ENCODE measurements at regions not wholly inside any gene's neighbourhood (a gene's known extent, or its start where the extent isn't known, plus 50 kb on each side); places are given as distances from the start of the nearest gene placed in this dataset.

- no peak overlapping the region for H3K27ac ChIP-seq
- no peak for TF ChIP-seq CTCF (conservative IDR thresholded peaks at IDR 0.05)
Measured at GRCh38 chr20:7348253-7348652, 580.8 kb downstream of the BMP2 start.

DNA sequence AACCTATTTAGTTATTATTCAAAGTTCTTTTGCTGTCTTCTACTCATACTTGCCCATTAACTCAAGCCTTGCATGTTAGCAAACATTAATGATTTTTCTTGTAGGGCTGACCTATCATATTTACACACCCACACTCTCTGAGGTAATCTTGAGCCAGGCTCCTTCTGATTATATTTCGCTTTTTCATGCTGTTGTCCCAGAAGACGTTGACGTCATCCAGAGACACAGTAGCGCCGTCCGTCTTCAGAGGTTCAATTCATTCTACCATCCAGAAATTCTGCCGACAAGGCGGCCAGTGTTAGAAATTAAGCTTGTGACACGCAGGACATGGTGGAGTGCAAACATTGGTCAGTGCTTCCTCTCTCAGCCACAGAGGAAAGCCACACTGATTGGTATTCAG, 584.7 kb downstream of the BMP2 start:
- TF ChIP-seq CTCF (conservative IDR thresholded peaks at IDR 0.05), result no peak

DNA sequence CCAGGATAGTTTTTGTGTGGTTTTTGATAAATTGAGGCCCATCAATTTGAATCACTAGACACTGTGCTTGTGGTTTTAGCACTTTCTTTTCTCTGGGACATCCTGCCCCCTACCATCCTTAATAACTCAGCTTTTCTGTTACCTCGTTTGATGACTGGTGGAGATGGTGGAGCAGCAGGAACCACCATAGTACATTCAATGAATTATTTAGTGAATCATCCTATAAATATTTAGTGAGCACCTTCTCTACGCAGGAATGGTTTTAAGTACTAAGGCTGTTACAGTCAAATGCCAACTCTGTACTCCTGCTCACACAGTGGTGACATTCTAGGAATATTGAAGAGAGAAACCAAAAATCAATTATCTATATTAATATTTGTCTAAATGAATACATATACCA, 585.2 kb downstream of the HAO1 start:
- no peak overlapping the region for H3K27ac ChIP-seq
- no peak for TF ChIP-seq CTCF (conservative IDR thresholded peaks at IDR 0.05)

More for the DNA sequence above, 584.7 kb downstream of the BMP2 start:
- no peak overlapping the region for H3K27ac ChIP-seq

GRCh38 chr20:7358670-7359069, 581.6 kb downstream of the HAO1 start:
- no peak for TF ChIP-seq CTCF (conservative IDR thresholded peaks at IDR 0.05)
- no peak overlapping the region for H3K27ac ChIP-seq

GRCh38 chr20:7359739-7360138, 580.5 kb downstream of the HAO1 start:
- no peak overlapping the region for H3K27ac ChIP-seq
- TF ChIP-seq CTCF (conservative IDR thresholded peaks at IDR 0.05), result no peak

- H3K27ac ChIP-seq, result no peak overlapping the region
- no peak for TF ChIP-seq CTCF (conservative IDR thresholded peaks at IDR 0.05)
Measured at GRCh38 chr20:7361321-7361720, 578.9 kb downstream of the HAO1 start.

DNA sequence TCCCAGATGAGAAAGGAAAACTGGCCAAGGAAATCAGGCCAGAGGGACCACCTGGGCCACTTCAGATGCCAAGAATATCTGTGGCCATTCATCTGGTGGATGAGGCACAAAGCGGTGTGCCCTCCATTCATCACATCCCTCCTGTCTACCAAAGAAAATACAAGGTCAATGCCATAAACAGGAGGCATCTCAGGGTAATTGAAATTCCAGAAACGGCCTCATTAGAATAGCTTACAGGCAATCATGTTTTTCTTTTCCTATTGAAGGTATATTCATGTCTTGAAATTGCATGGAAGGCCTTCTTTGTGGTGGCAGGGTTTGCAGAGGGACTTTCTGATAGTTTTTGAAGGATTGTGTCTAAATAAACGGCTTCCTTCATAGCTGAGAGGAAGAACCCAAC, 578.3 kb downstream of the HAO1 start:
- TF ChIP-seq CTCF (conservative IDR thresholded peaks at IDR 0.05), result no peak

DNA sequence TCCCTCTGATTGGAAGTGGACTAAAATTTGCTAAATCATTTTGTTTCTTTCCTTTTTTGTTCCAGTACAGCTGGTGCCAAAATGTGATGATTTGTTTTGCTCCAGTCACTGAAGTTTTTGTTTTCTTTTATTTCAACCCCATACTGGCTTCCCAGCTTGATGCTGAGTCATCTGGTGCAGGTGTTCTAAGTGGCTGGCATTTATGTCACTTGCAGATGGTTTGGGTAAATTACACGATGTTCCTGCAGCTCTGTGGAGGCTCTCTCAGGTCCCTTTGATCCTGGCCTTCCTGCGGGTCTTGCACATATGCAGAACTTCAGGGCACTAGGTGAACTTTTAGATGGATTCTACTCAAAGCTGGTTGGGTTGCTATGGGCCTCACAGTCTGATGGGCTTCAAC, 577.7 kb downstream of the HAO1 start:
- no peak overlapping the region for H3K27ac ChIP-seq
- TF ChIP-seq CTCF (conservative IDR thresholded peaks at IDR 0.05), result no peak

More for the DNA sequence above, 578.3 kb downstream of the HAO1 start:
- H3K27ac ChIP-seq, result no peak overlapping the region
